ENCODE measurements at regions not wholly inside any gene's neighbourhood (a gene's known extent, or its start where the extent isn't known, plus 50 kb on each side); places are given as distances from the start of the nearest gene placed in this dataset.

- TF ChIP-seq CTCF (IDR thresholded peaks at IDR 0.05) (no peak), POLR2A (IDR thresholded peaks at IDR 0.05) (no peak), EP300 (IDR thresholded peaks at IDR 0.05) (no peak)
Measured at GRCh38 chr4:13750594-13750993, 123.1 kb upstream of the BOD1L1 start.
